ENCODE measurements at regions not wholly inside any gene's neighbourhood (a gene's known extent, or its start where the extent isn't known, plus 50 kb on each side); places are given as distances from the start of the nearest gene placed in this dataset.

DNA sequence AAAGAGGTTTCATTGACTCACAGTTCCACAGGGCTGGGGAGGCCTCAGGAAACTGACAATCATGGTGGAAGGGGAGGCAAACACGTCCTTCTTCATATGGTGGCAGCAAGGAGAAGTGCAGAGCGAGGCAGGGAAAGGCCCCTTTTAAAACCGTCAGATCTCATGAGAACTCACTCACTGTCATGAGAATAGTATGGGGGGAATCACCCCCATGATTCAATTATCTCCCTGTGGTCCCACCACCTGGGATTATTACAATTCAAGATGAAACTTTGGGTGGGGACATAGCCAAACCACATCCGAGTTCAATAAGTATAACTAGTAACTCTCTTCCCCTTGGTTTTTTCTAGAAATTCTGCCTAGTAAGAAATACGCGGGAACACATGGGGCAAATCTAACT, 94.9 kb downstream of the AXIN2 start:
- TF ChIP-seq, protein P1, sequence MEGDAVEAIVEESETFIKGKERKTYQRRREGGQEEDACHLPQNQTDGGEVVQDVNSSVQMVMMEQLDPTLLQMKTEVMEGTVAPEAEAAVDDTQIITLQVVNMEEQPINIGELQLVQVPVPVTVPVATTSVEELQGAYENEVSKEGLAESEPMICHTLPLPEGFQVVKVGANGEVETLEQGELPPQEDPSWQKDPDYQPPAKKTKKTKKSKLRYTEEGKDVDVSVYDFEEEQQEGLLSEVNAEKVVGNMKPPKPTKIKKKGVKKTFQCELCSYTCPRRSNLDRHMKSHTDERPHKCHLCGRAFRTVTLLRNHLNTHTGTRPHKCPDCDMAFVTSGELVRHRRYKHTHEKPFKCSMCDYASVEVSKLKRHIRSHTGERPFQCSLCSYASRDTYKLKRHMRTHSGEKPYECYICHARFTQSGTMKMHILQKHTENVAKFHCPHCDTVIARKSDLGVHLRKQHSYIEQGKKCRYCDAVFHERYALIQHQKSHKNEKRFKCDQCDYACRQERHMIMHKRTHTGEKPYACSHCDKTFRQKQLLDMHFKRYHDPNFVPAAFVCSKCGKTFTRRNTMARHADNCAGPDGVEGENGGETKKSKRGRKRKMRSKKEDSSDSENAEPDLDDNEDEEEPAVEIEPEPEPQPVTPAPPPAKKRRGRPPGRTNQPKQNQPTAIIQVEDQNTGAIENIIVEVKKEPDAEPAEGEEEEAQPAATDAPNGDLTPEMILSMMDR (IDR thresholded peaks at IDR 0.05), result no peak
- no peak for TF ChIP-seq POLR2A (IDR thresholded peaks at IDR 0.05)
